HCT116 (cell line): ENCODE measurements at regions not wholly inside any gene's neighbourhood (a gene's known extent, or its start where the extent isn't known, plus 50 kb on each side); places are given as distances from the start of the nearest gene placed in this dataset.

Source experiments
- ATAC-seq: fragments of 200-7000 bp; cut with Tn5 transposase; 2 replicates; pipeline ENCODE4 v1.9.1; 2020; ENCODE audit warnings: mild to moderate bottlenecking, moderate library complexity
- BruUV-seq: library from RNA; stranded (reverse); fragments of 400-500 nt; replicated peaks from 2 replicates; lab custom pipeline; 2021; lab: Mats Ljungman, UMichigan
- CTCF ChIA-PET: fragments of 300-600 bp; sonication (Branson Sonifier 250); formaldehyde crosslinking; loops from one replicate; lab custom pipeline; 2021; ENCODE audit warnings: antibody characterized with exemption; lab: Charles Lee
- POLR2A ChIA-PET: fragments of 300-600, 350-600 bp; sonication (Branson Sonifier 250); formaldehyde crosslinking; loops from one replicate; lab custom pipeline; 2021; ENCODE audit warnings: antibody characterized with exemption; lab: Charles Lee
- RAD21 ChIA-PET, 2 experiments: fragments of 300-600 bp; sonication (Branson Sonifier 250); formaldehyde crosslinking; loops; one replicate each; lab custom pipeline; 2023; ENCODE audit warnings: low total read pairs in 2 of 2; ENCODE audit not compliant: uncharacterized antibody in 2 of 2, unreplicated experiment in 2 of 2, low non-redundant PET in 1 of 2; lab: Charles Lee
- DNase-seq: peaks from one replicate; pipeline ENCODE4 v3.0.0-alpha.2; 2010; ENCODE audit warnings: low read depth, low spot score
- H2AFZ ChIP-seq: fragments of 200-600 bp; shearing (Covaris generic), sonication (generic); 2 replicates; pipeline ENCODE4 v1.6.1; 2017; ENCODE audit warnings: low read depth, mixed run types, mixed read lengths, antibody characterized with exemption, low read length; ENCODE audit not compliant: poor library complexity, severe bottlenecking
- H3K27ac ChIP-seq: 2 replicates; pipeline ENCODE4 v1.5.1; 2012; ENCODE audit warnings: low read depth, low read length
- H3K27me3 ChIP-seq: fragments of 200-600 bp; sonication (generic); 2 replicates; pipeline ENCODE4 v1.6.1; 2016; ENCODE audit warnings: mixed run types, low read length, mixed read lengths; ENCODE audit not compliant: insufficient read depth
- H3K36me3 ChIP-seq, 2 experiments: fragments of 200-500 bp in 1 of 2; fragments of 200-600 bp in 1 of 2; sonication (Bioruptor generic) in 1 of 2; sonication (generic) in 1 of 2; 2 replicates each; pipeline versions ENCODE4 v1.5.1 to v1.6.1; 2014 to 2016; ENCODE audit warnings: low read length in 2 of 2, inconsistent platforms in 1 of 2, mixed read lengths in 1 of 2, mixed run types in 1 of 2; ENCODE audit not compliant: insufficient read depth in 2 of 2, control insufficient read depth in 1 of 2
- H3K4me1 ChIP-seq, 2 experiments: fragments of 200-600 bp in 1 of 2; sonication (generic) in 1 of 2; 2 replicates each; pipeline versions ENCODE4 v1.5.1 to v1.6.1; 2012 to 2017; ENCODE audit warnings: low read length in 2 of 2, inconsistent platforms in 1 of 2, mild to moderate bottlenecking in 1 of 2, mixed read lengths in 1 of 2, mixed run types in 1 of 2, moderate library complexity in 1 of 2; ENCODE audit not compliant: insufficient read depth in 2 of 2, control insufficient read depth in 1 of 2
- H3K4me2 ChIP-seq: fragments of 200-600 bp; sonication (generic); 2 replicates; pipeline ENCODE4 v1.6.1; 2017; ENCODE audit warnings: mixed run types, low read length, mixed read lengths
- H3K4me3 ChIP-seq, 2 experiments: fragments of 200-600 bp in 1 of 2; sonication (generic) in 1 of 2; replicated peaks in 1 of 2; 2 replicates each; pipeline ENCODE4 v1.5.1; 2011 to 2016; ENCODE audit warnings: low read length in 2 of 2, control low read depth in 1 of 2, low read depth in 1 of 2, mild to moderate bottlenecking in 1 of 2, mixed read lengths in 1 of 2, mixed run types in 1 of 2
- H3K79me2 ChIP-seq: fragments of 200-600 bp; sonication (generic); 2 replicates; pipeline ENCODE4 v1.6.1; 2017; ENCODE audit warnings: mild to moderate bottlenecking, mixed run types, low read length, moderate library complexity, mixed read lengths; ENCODE audit not compliant: insufficient read depth
- H3K9ac ChIP-seq: fragments of 200-600 bp; sonication (generic); 2 replicates; pipeline ENCODE4 v1.6.1; 2016; ENCODE audit warnings: low read length, mixed read lengths
- H3K9me2 ChIP-seq: fragments of 200-600 bp; sonication (generic), shearing (Covaris generic); 2 replicates; pipeline ENCODE4 v1.6.1; 2017; ENCODE audit warnings: mixed run types, mild to moderate bottlenecking, moderate library complexity; ENCODE audit not compliant: insufficient read depth
- H3K9me3 ChIP-seq, 2 experiments: fragments of 200-500 bp in 1 of 2; fragments of 200-600 bp in 1 of 2; sonication (Bioruptor generic) in 1 of 2; sonication (generic) in 1 of 2; 2 replicates each; pipeline ENCODE4 v1.6.1; 2014 to 2017; ENCODE audit warnings: low read length in 2 of 2, mixed read lengths in 2 of 2, inconsistent platforms in 1 of 2, low read depth in 1 of 2, mild to moderate bottlenecking in 1 of 2, mixed run types in 1 of 2, moderate library complexity in 1 of 2; ENCODE audit not compliant: control insufficient read depth in 1 of 2, insufficient read depth in 1 of 2
- H4K20me1 ChIP-seq: fragments of 200-600 bp; sonication (generic), shearing (Covaris generic); 2 replicates; pipeline ENCODE4 v1.6.1; 2017; ENCODE audit warnings: mixed run types, mild to moderate bottlenecking, moderate library complexity; ENCODE audit not compliant: insufficient read depth
- JUND ChIP-seq: IDR thresholded peaks from 2 replicates; pipeline ENCODE4 v1.6.1; 2012
- RAD21 ChIP-seq: IDR thresholded peaks from 2 replicates; pipeline ENCODE4 v1.6.1; 2012; ENCODE audit warnings: low read depth, mild to moderate bottlenecking
- TCF7L2 ChIP-seq: IDR thresholded peaks from 2 replicates; pipeline ENCODE4 v1.7.0; 2011; ENCODE audit warnings: borderline replicate concordance, inconsistent platforms; ENCODE audit not compliant: insufficient read depth, insufficient read length; ENCODE audit errors: extremely low read depth
- ZFX ChIP-seq: fragments of 450-650 bp; IDR thresholded peaks from 2 replicates; pipeline ENCODE4 v1.6.1; 2017
- ZNF274 ChIP-seq: fragments of 200-500 bp; sonication (Bioruptor generic); IDR thresholded peaks from 2 replicates; pipeline ENCODE4 v1.6.1; 2014; ENCODE audit warnings: mild to moderate bottlenecking, low read depth, low read length, inconsistent platforms
- intact Hi-C: fragments of 100-400 bp; cut with micrococcal nuclease; formaldehyde crosslinking; loops from 2 replicates; pipeline ENCODE4 v1.10.0; 2022
- TF ChIP-seq, protein P1 (sequence below): IDR thresholded peaks from 2 replicates; pipeline ENCODE4 v1.6.1; 2012; ENCODE audit warnings: low read depth
- TF ChIP-seq, protein P2 (sequence below): IDR thresholded peaks from 2 replicates; pipeline ENCODE4 v1.6.1; 2012
- TF ChIP-seq, protein P3 (sequence below): IDR thresholded peaks from 2 replicates; pipeline ENCODE4 v1.6.1; 2011; ENCODE audit warnings: mild to moderate bottlenecking, low read length, moderate library complexity; ENCODE audit not compliant: insufficient replicate concordance; ENCODE audit errors: extremely low read depth
- TF ChIP-seq, protein P4 (sequence below): IDR thresholded peaks from 2 replicates; pipeline ENCODE4 v1.6.1; 2012

DNA sequence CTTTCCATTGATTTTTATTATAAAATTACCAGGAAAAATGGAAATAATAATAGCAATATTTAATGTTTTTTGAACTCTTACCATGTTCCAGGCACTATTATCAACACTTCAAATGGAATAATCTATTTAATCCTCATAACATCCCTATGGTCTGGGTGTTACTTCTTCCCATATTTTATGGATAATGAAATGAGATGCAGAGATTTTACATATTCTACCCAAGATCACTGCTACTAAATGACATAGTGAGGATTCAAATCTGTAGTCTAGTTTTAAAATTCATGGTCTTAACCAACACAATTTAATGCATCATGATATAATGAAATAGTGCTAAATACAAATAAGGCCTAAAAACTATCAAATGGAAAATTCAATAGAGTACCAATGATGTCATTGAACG is 70.4 kb upstream of the COL3A1 start:
- intact Hi-C loops = no loop called here
- Histone ChIP-seq H3K4me2 (no peak overlapping the region), H3K4me1 (peaks cover 0 to 5% of the 10 kb centered on the region in 2 experiments; a peak in 1 of 4 replicates)
- DNase-seq = no peak
- POLR2A ChIA-PET = no interaction called here
- TF ChIP-seq TCF7L2 = no peak
- TF ChIP-seq, protein P1, sequence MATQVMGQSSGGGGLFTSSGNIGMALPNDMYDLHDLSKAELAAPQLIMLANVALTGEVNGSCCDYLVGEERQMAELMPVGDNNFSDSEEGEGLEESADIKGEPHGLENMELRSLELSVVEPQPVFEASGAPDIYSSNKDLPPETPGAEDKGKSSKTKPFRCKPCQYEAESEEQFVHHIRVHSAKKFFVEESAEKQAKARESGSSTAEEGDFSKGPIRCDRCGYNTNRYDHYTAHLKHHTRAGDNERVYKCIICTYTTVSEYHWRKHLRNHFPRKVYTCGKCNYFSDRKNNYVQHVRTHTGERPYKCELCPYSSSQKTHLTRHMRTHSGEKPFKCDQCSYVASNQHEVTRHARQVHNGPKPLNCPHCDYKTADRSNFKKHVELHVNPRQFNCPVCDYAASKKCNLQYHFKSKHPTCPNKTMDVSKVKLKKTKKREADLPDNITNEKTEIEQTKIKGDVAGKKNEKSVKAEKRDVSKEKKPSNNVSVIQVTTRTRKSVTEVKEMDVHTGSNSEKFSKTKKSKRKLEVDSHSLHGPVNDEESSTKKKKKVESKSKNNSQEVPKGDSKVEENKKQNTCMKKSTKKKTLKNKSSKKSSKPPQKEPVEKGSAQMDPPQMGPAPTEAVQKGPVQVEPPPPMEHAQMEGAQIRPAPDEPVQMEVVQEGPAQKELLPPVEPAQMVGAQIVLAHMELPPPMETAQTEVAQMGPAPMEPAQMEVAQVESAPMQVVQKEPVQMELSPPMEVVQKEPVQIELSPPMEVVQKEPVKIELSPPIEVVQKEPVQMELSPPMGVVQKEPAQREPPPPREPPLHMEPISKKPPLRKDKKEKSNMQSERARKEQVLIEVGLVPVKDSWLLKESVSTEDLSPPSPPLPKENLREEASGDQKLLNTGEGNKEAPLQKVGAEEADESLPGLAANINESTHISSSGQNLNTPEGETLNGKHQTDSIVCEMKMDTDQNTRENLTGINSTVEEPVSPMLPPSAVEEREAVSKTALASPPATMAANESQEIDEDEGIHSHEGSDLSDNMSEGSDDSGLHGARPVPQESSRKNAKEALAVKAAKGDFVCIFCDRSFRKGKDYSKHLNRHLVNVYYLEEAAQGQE = no peak
- no peak for TF ChIP-seq RAD21
- TF ChIP-seq, protein P2, sequence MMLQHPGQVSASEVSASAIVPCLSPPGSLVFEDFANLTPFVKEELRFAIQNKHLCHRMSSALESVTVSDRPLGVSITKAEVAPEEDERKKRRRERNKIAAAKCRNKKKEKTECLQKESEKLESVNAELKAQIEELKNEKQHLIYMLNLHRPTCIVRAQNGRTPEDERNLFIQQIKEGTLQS = no peak
- TF ChIP-seq, all 23 proteins: peak for 0
- no TSS peak for BruUV-seq
- no peak for ATAC-seq
- Histone ChIP-seq H3K36me3 (no peaks in the 10 kb centered on the region), H3K9ac (no peak overlapping the region), H2AFZ (no peak overlapping the region), H3K4me3 (no peak overlapping the region), H3K9me2 (no peaks in the 10 kb centered on the region), H3K9me3 (no peaks in the 10 kb centered on the region), H4K20me1 (no peaks in the 10 kb centered on the region), H3K27ac (no peak overlapping the region), H3K27me3 (no peaks in the 10 kb centered on the region), H3K79me2 (no peaks in the 10 kb centered on the region)
- RAD21 ChIA-PET = no interaction called here
- CTCF ChIA-PET = no interaction called here

DNA sequence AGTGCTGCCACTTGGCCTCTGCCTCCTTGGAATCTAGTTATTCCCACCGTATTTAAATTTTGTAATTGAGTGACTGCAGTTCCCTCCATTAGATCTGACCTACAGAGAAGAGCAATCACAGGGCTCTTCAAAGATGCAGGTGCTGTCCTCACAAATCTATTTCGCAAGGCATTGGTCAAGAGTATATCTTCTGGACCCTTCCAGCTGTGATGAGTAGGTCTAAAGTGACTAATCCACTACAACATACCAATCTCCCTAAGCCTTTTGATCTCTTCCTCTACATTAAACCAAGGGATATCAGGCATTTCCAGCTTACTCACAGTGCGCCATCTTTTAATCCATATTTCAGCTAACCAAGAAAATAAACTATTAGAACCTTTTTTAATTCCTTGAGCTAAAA is 65.1 kb upstream of the COL3A1 start:
- Histone ChIP-seq H3K79me2 (no peaks in the 10 kb centered on the region), H3K27ac (no peak overlapping the region), H3K4me3 (no peak overlapping the region), H4K20me1 (no peaks in the 10 kb centered on the region), H3K36me3 (no peaks in the 10 kb centered on the region), H3K4me2 (no peak overlapping the region), H3K9me3 (no peaks in the 10 kb centered on the region), H3K4me1 (no peaks in the 10 kb centered on the region), H3K9me2 (no peaks in the 10 kb centered on the region), H2AFZ (no peak overlapping the region), H3K9ac (no peak overlapping the region), H3K27me3 (no peaks in the 10 kb centered on the region)
- no peak for ATAC-seq
- intact Hi-C loops = no loop called here
- ChIA-PET CTCF (no interaction called here), RAD21 (no interaction called here), POLR2A (no interaction called here)
- BruUV-seq = no TSS peak
- TF ChIP-seq, protein P3, sequence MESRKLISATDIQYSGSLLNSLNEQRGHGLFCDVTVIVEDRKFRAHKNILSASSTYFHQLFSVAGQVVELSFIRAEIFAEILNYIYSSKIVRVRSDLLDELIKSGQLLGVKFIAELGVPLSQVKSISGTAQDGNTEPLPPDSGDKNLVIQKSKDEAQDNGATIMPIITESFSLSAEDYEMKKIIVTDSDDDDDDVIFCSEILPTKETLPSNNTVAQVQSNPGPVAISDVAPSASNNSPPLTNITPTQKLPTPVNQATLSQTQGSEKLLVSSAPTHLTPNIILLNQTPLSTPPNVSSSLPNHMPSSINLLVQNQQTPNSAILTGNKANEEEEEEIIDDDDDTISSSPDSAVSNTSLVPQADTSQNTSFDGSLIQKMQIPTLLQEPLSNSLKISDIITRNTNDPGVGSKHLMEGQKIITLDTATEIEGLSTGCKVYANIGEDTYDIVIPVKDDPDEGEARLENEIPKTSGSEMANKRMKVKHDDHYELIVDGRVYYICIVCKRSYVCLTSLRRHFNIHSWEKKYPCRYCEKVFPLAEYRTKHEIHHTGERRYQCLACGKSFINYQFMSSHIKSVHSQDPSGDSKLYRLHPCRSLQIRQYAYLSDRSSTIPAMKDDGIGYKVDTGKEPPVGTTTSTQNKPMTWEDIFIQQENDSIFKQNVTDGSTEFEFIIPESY = no peak
- TF ChIP-seq, protein P4, sequence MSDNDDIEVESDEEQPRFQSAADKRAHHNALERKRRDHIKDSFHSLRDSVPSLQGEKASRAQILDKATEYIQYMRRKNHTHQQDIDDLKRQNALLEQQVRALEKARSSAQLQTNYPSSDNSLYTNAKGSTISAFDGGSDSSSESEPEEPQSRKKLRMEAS = no peak
- TF ChIP-seq ZFX = no peak
- TF ChIP-seq JUND = no peak
- TF ChIP-seq ZNF274 = no peak
- no peak for DNase-seq
